ENCODE measurements at regions not wholly inside any gene's neighbourhood (a gene's known extent, or its start where the extent isn't known, plus 50 kb on each side); places are given as distances from the start of the nearest gene placed in this dataset.

GRCh38 chr12:115879354-115879753, 398.1 kb downstream of the MED13L start:
- TF ChIP-seq CTCF (IDR thresholded peaks at IDR 0.05; ENCODE audit: low read depth, low read length, missing input control) = no peak
- no peak for TF ChIP-seq GABPA (IDR thresholded peaks at IDR 0.05 in 1 of 2, conservative IDR thresholded peaks at IDR 0.05 in 1 of 2)
- no peak for TF ChIP-seq TAF1 (conservative IDR thresholded peaks at IDR 0.05)
- TF ChIP-seq REST (IDR thresholded peaks at IDR 0.05) = no peak
- no peak for TF ChIP-seq SP1 (IDR thresholded peaks at IDR 0.05)
- TF ChIP-seq JUND (IDR thresholded peaks at IDR 0.05) = no peak
- no peak for TF ChIP-seq MAX (IDR thresholded peaks at IDR 0.05)
- TF ChIP-seq RXRA (IDR thresholded peaks at IDR 0.05) = no peak
- TF ChIP-seq RAD21 (IDR thresholded peaks at IDR 0.05) = no peak
- TF ChIP-seq FOXA1 (IDR thresholded peaks at IDR 0.05) = no peak
- TF ChIP-seq ATF3 (IDR thresholded peaks at IDR 0.05) = no peak
- no peak for TF ChIP-seq NR2F2 (IDR thresholded peaks at IDR 0.05)
- no peak for TF ChIP-seq ZBTB33 (IDR thresholded peaks at IDR 0.05)
- no peak for TF ChIP-seq HNF4G (IDR thresholded peaks at IDR 0.05)

Data from liver (tissue), 3 donors.